T-cell (primary cell): ENCODE measurements at regions not wholly inside any gene's neighbourhood (a gene's known extent, or its start where the extent isn't known, plus 50 kb on each side); places are given as distances from the start of the nearest gene placed in this dataset.

ENCODE experiments used
- ATAC-seq, 4 experiments: fragments of 200-7000 bp in 3 of 4; fragments of 150-1000 bp in 1 of 4; cut with Tn5 transposase; replicated peaks in 1 of 4; 1 replicate in 3 of 4; 2 replicates in 1 of 4; pipeline ENCODE4 v1.10.0; 2021; ENCODE audit warnings: moderate library complexity in 3 of 4, mild to moderate bottlenecking in 2 of 4, moderate number of reproducible peaks in 1 of 4
- CTCF ChIA-PET, 2 donors: fragments of 300-600 bp; sonication (Branson Sonifier 250); formaldehyde crosslinking; loops; one replicate each; lab custom pipeline; 2022; ENCODE audit warnings: antibody characterized with exemption in 2 of 2; lab: Charles Lee
- POLR2A ChIA-PET, 2 donors: fragments of 300-600 bp; sonication (Branson Sonifier 250); formaldehyde crosslinking; loops; one replicate each; lab custom pipeline; 2022; ENCODE audit warnings: antibody characterized with exemption in 2 of 2; lab: Charles Lee
- DNase-seq, 35 experiments: peaks; one replicate each; pipeline versions ENCODE4 v3.0.0 to v3.0.0-alpha.2; 2013 to 2023
- H3K27ac ChIP-seq: one replicate; pipeline ENCODE4 v1.5.1; 2013; ENCODE audit warnings: low read length
- H3K27me3 ChIP-seq, 2 experiments: replicated peaks in 1 of 2; 1 replicate in 1 of 2; 2 replicates in 1 of 2; pipeline versions ENCODE4 v1.6.1 to v1.7.0; 2013; ENCODE audit warnings: low read length in 1 of 2, mixed read lengths in 1 of 2; ENCODE audit not compliant: control insufficient read depth in 2 of 2, insufficient read depth in 2 of 2; ENCODE audit errors: extremely low read depth in 1 of 2
- H3K36me3 ChIP-seq, 2 donors: 1 replicate in 1 of 2; 2 replicates in 1 of 2; pipeline versions ENCODE4 v1.6.1 to v1.7.0; 2013; ENCODE audit warnings: low read length in 1 of 2; ENCODE audit not compliant: control insufficient read depth in 2 of 2, insufficient read depth in 1 of 2; ENCODE audit errors: extremely low read depth in 1 of 2
- H3K4me1 ChIP-seq, 2 experiments: 1 replicate in 1 of 2; 2 replicates in 1 of 2; pipeline versions ENCODE4 v1.6.1 to v1.7.0; 2013; ENCODE audit warnings: low read length in 2 of 2, mixed read lengths in 1 of 2; ENCODE audit not compliant: insufficient read depth in 2 of 2, control insufficient read depth in 1 of 2; ENCODE audit errors: extremely low read depth in 1 of 2
- H3K4me3 ChIP-seq, 2 donors: 1 replicate in 1 of 2; 2 replicates in 1 of 2; pipeline versions ENCODE4 v1.5.1 to v1.7.0; 2013; ENCODE audit warnings: mild to moderate bottlenecking in 2 of 2, low read length in 1 of 2, moderate library complexity in 1 of 2; ENCODE audit not compliant: control insufficient read depth in 1 of 2; ENCODE audit errors: extremely low read depth in 1 of 2
- H3K9me3 ChIP-seq: 2 replicates; pipeline ENCODE4 v1.7.0; 2013
- H3K27ac Mint-ChIP-seq, 2 donors: one replicate each; pipeline ENCODE4 v1.8.0; 2020 to 2021; ENCODE audit warnings: mild to moderate bottlenecking in 2 of 2, mixed read lengths in 2 of 2
- H3K27me3 Mint-ChIP-seq, 2 donors: one replicate each; pipeline ENCODE4 v1.8.0; 2021 to 2022; ENCODE audit warnings: mixed read lengths in 2 of 2
- H3K36me3 Mint-ChIP-seq: one replicate; pipeline ENCODE4 v1.8.0; 2021; ENCODE audit warnings: mixed read lengths
- H3K4me1 Mint-ChIP-seq, 3 donors: one replicate each; pipeline ENCODE4 v1.8.0; 2020 to 2022; ENCODE audit warnings: mixed read lengths in 3 of 3, mild to moderate bottlenecking in 1 of 3
- H3K4me3 Mint-ChIP-seq, 3 donors: one replicate each; pipeline ENCODE4 v1.8.0; 2020 to 2022; ENCODE audit warnings: mild to moderate bottlenecking in 3 of 3, mixed read lengths in 3 of 3, moderate library complexity in 3 of 3
- H3K9me3 Mint-ChIP-seq, 3 donors: one replicate each; pipeline ENCODE4 v1.8.0; 2020 to 2022; ENCODE audit warnings: mixed read lengths in 3 of 3
- WGBS: methylation state at CpG from one replicate; pipeline ENCODE4 v1.1.5; 2013; ENCODE audit warnings: missing lambda C conversion rate; ENCODE audit not compliant: insufficient coverage; 5-methylcytosine and 5-hydroxymethylcytosine counted together

- no peak overlapping the region for H3K4me3 ChIP-seq
Measured at GRCh38 chr10:118394301-118395200, 52.4 kb upstream of the FAM204A start.

DNA sequence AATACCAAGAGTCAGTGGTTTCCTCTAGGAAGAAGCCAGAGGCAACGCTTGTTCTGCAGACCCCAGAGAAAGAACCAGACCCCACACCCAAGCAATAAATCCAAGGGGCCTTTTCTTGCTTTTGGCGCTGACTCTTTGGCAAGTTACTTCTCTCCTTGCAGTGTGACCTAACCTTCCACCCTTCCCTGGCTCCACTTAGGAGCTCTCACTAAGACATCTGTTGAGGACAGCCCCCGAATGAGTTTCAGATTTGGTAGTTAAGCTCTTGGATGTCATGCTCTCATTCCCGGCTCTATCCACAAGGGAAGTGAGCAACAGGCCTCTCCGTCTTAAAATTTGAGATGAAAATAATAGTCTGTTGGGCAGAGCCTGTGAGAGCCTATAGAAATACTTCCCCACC is 50.6 kb upstream of the FAM204A start:
- Histone ChIP-seq H3K27me3 (peaks cover 0 to 14% of the 10 kb centered on the region in 2 experiments), H3K4me1 (no peaks in the 10 kb centered on the region), H3K36me3 (no peaks in the 10 kb centered on the region), H3K27ac (no peak overlapping the region), H3K9me3 (no peaks in the 10 kb centered on the region), H3K4me3 (no peak overlapping the region)
- ChIA-PET CTCF (no interaction called here), POLR2A (no interaction called here)
- Mint-ChIP-seq H3K36me3 (no peaks in the 10 kb centered on the region), H3K27ac (no peak overlapping the region), H3K27me3 (peaks cover 29 to 45% of the 10 kb centered on the region in 2 donors), H3K9me3 (peaks cover 6 to 11% (median 8%) of the 10 kb centered on the region in 3 donors), H3K4me3 (no peak overlapping the region), H3K4me1 (peaks cover 0 to 8% (median 7%) of the 10 kb centered on the region in 3 donors)
- 79% methylated on average over 2 of the region's 5 CpGs for WGBS
- no peak for ATAC-seq
- DNase-seq = no peak

More at GRCh38 chr10:118394301-118395200, 52.4 kb upstream of the FAM204A start:
- Histone ChIP-seq H3K4me1 (no peaks in the 10 kb centered on the region), H3K27ac (no peak overlapping the region), H3K9me3 (no peaks in the 10 kb centered on the region), H3K27me3 (peaks cover 0 to 14% of the 10 kb centered on the region in 2 experiments), H3K36me3 (no peaks in the 10 kb centered on the region)
- Mint-ChIP-seq H3K4me1 (peaks cover 0 to 8% (median 7%) of the 10 kb centered on the region in 3 donors), H3K9me3 (peaks cover 0 to 6% (median 0%) of the 10 kb centered on the region in 3 donors), H3K27me3 (peaks cover 26 to 45% of the 10 kb centered on the region in 2 donors), H3K4me3 (no peak overlapping the region), H3K36me3 (no peaks in the 10 kb centered on the region), H3K27ac (no peak overlapping the region)
- DNase-seq = no peak
- POLR2A ChIA-PET = no interaction called here
- ATAC-seq = no peak
- CTCF ChIA-PET = no interaction called here
- no CpG with 5 or more reads among the region's 8 CpGs for WGBS
